HEK293 (cell line): ENCODE measurements at regions not wholly inside any gene's neighbourhood (a gene's known extent, or its start where the extent isn't known, plus 50 kb on each side); places are given as distances from the start of the nearest gene placed in this dataset.

Experiments used
- CTCF ChIA-PET: fragments of 350-600 bp; formaldehyde crosslinking; extraction: SDS; loops from one replicate; lab custom pipeline; 2021; ENCODE audit warnings: antibody characterized with exemption; lab: Yijun Ruan, JAX
- POLR2A ChIA-PET: fragments of 300-600 bp; formaldehyde crosslinking; extraction: SDS; loops from one replicate; lab custom pipeline; 2020; ENCODE audit warnings: antibody characterized with exemption, inconsistent platforms; lab: Yijun Ruan, JAX
- H3K27ac ChIP-seq: fragments of 200-500 bp; sonication (Bioruptor generic); 2 replicates; pipeline ENCODE4 v1.5.1; 2014; ENCODE audit warnings: low read depth, low read length, control low read depth, inconsistent platforms; ENCODE audit errors: extremely low read depth
- H3K36me3 ChIP-seq, 2 experiments: fragments of 200-500 bp in 1 of 2; sonication (Bioruptor generic) in 1 of 2; 1 replicate in 1 of 2; 2 replicates in 1 of 2; pipeline ENCODE4 v1.5.1; 2014 to 2017; ENCODE audit warnings: inconsistent platforms in 2 of 2, low read length in 2 of 2; ENCODE audit not compliant: control insufficient read depth in 2 of 2, insufficient read depth in 1 of 2
- H3K4me1 ChIP-seq: fragments of 200-500 bp; sonication (Bioruptor generic); 2 replicates; pipeline ENCODE4 v1.5.1; 2014; ENCODE audit warnings: mild to moderate bottlenecking, low read length, inconsistent platforms; ENCODE audit not compliant: control insufficient read depth, insufficient read depth
- H3K4me3 ChIP-seq: 2 replicates; pipeline ENCODE4 v1.5.1; 2011; ENCODE audit warnings: low read depth, mild to moderate bottlenecking, control low read depth, low read length, moderate library complexity
- H3K9me3 ChIP-seq: fragments of 200-500 bp; sonication (Bioruptor generic); 2 replicates; pipeline ENCODE4 v1.5.1; 2014; ENCODE audit warnings: low read depth, low read length, inconsistent platforms; ENCODE audit not compliant: control insufficient read depth, insufficient read depth
- GFI1B ChIP-seq: fragments of 450-650 bp; formaldehyde crosslinking; IDR thresholded peaks from 2 replicates; pipeline ENCODE4 v1.5.1; 2016; ENCODE audit warnings: missing biosample characterization, missing genetic modification characterization
- HOXC10 ChIP-seq: sonication (generic); formaldehyde crosslinking; IDR thresholded peaks from 2 replicates; pipeline ENCODE4 v1.8.1; 2023; ENCODE audit warnings: mild to moderate bottlenecking, missing genetic modification reagents
- OSR2 ChIP-seq: fragments of 450-650 bp; formaldehyde crosslinking; IDR thresholded peaks from 2 replicates; pipeline ENCODE4 v1.5.1; 2016; ENCODE audit warnings: missing biosample characterization, missing genetic modification characterization
- SP2 ChIP-seq: fragments of 450-650 bp; formaldehyde crosslinking; IDR thresholded peaks from 2 replicates; pipeline ENCODE4 v1.5.1; 2016; ENCODE audit warnings: missing biosample characterization, missing genetic modification characterization
- TCF7L2 ChIP-seq: IDR thresholded peaks from 2 replicates; pipeline ENCODE4 v1.6.1; 2011; ENCODE audit warnings: low read depth, mild to moderate bottlenecking, inconsistent platforms, low read length, moderate library complexity, borderline replicate concordance
- TRIM28 ChIP-seq: IDR thresholded peaks from 2 replicates; pipeline ENCODE4 v1.6.1; 2011; ENCODE audit warnings: low read length, control low read depth, borderline replicate concordance
- WT1 ChIP-seq: fragments of 450-650 bp; formaldehyde crosslinking; IDR thresholded peaks from 2 replicates; pipeline ENCODE4 v1.5.1; 2016; ENCODE audit warnings: missing biosample characterization, missing genetic modification characterization
- ZBTB17 ChIP-seq: fragments of 450-650 bp; formaldehyde crosslinking; IDR thresholded peaks from 2 replicates; pipeline ENCODE4 v1.5.1; 2016; ENCODE audit warnings: missing biosample characterization, missing genetic modification characterization
- ZFP3 ChIP-seq: fragments of 450-650 bp; formaldehyde crosslinking; IDR thresholded peaks from 2 replicates; pipeline ENCODE4 v1.5.1; 2016; ENCODE audit warnings: low read depth, missing biosample characterization, missing genetic modification characterization
- ZFP41 ChIP-seq: fragments of 450-650 bp; formaldehyde crosslinking; IDR thresholded peaks from 2 replicates; pipeline ENCODE4 v1.5.1; 2016; ENCODE audit warnings: missing biosample characterization, missing genetic modification characterization, borderline replicate concordance
- ZNF132 ChIP-seq: fragments of 450-650 bp; formaldehyde crosslinking; IDR thresholded peaks from 2 replicates; pipeline ENCODE4 v1.5.1; 2017; ENCODE audit warnings: missing biosample characterization, missing genetic modification characterization, borderline replicate concordance
- ZNF157 ChIP-seq: fragments of 450-650 bp; formaldehyde crosslinking; IDR thresholded peaks from 2 replicates; pipeline ENCODE4 v1.5.1; 2016; ENCODE audit warnings: missing biosample characterization, missing genetic modification characterization
- ZNF184 ChIP-seq: fragments of 450-650 bp; IDR thresholded peaks from 2 replicates; pipeline ENCODE4 v1.5.1; 2018; ENCODE audit warnings: missing biosample characterization, mild to moderate bottlenecking, missing genetic modification characterization
- ZNF214 ChIP-seq: fragments of 450-650 bp; formaldehyde crosslinking; IDR thresholded peaks from 2 replicates; pipeline ENCODE4 v1.5.1; 2017; ENCODE audit warnings: missing biosample characterization, mild to moderate bottlenecking, missing genetic modification characterization, borderline replicate concordance
- ZNF221 ChIP-seq: fragments of 450-650 bp; formaldehyde crosslinking; IDR thresholded peaks from 2 replicates; pipeline ENCODE4 v1.5.1; 2017; ENCODE audit warnings: missing biosample characterization, missing genetic modification characterization, borderline replicate concordance
- ZNF23 ChIP-seq: fragments of 450-650 bp; formaldehyde crosslinking; IDR thresholded peaks from 2 replicates; pipeline ENCODE4 v1.5.1; 2016; ENCODE audit warnings: missing biosample characterization, missing genetic modification characterization, borderline replicate concordance
- ZNF350 ChIP-seq: fragments of 450-650 bp; formaldehyde crosslinking; IDR thresholded peaks from 2 replicates; pipeline ENCODE4 v1.5.0; 2017; ENCODE audit warnings: missing biosample characterization, mild to moderate bottlenecking, missing genetic modification characterization
- ZNF37A ChIP-seq: fragments of 450-650 bp; IDR thresholded peaks from 2 replicates; pipeline ENCODE4 v1.5.1; 2018; ENCODE audit warnings: missing biosample characterization, missing genetic modification characterization
- ZNF433 ChIP-seq: fragments of 450-650 bp; formaldehyde crosslinking; IDR thresholded peaks from 2 replicates; pipeline ENCODE4 v1.5.1; 2016; ENCODE audit warnings: missing biosample characterization, missing genetic modification characterization, low read depth
- ZNF623 ChIP-seq: fragments of 450-650 bp; formaldehyde crosslinking; IDR thresholded peaks from 2 replicates; pipeline ENCODE4 v1.5.1; 2016; ENCODE audit warnings: missing biosample characterization, missing genetic modification characterization
- ZNF624 ChIP-seq: fragments of 450-650 bp; formaldehyde crosslinking; IDR thresholded peaks from 2 replicates; pipeline ENCODE4 v1.5.1; 2017; ENCODE audit warnings: missing biosample characterization, missing genetic modification characterization
- ZNF629 ChIP-seq: fragments of 450-650 bp; formaldehyde crosslinking; IDR thresholded peaks from 2 replicates; pipeline ENCODE4 v1.5.1; 2017; ENCODE audit warnings: missing biosample characterization, missing genetic modification characterization
- ZNF677 ChIP-seq: fragments of 450-650 bp; IDR thresholded peaks from 2 replicates; pipeline ENCODE4 v1.5.0; 2018; ENCODE audit warnings: missing biosample characterization, mild to moderate bottlenecking, missing genetic modification characterization, moderate library complexity
- ZNF777 ChIP-seq: fragments of 450-650 bp; formaldehyde crosslinking; IDR thresholded peaks from 2 replicates; pipeline ENCODE4 v1.5.1; 2017; ENCODE audit warnings: missing biosample characterization, missing genetic modification characterization, borderline replicate concordance
- ZXDB ChIP-seq: fragments of 450-650 bp; formaldehyde crosslinking; IDR thresholded peaks from 2 replicates; pipeline ENCODE4 v1.5.1; 2016; ENCODE audit warnings: missing biosample characterization, missing genetic modification characterization
- TF ChIP-seq, protein P1 (sequence below): fragments of 450-650 bp; IDR thresholded peaks from 2 replicates; pipeline ENCODE4 v1.5.1; 2018; ENCODE audit warnings: missing biosample characterization, mild to moderate bottlenecking, missing genetic modification characterization
- TF ChIP-seq, protein P2 (sequence below): fragments of 450-650 bp; formaldehyde crosslinking; IDR thresholded peaks from 2 replicates; pipeline ENCODE4 v1.5.0; 2017; ENCODE audit warnings: missing biosample characterization, missing genetic modification characterization, borderline replicate concordance
- TF ChIP-seq, protein P3 (sequence below): fragments of 450-650 bp; formaldehyde crosslinking; IDR thresholded peaks from 2 replicates; pipeline ENCODE4 v1.5.1; 2016; ENCODE audit warnings: missing biosample characterization, missing genetic modification characterization

DNA sequence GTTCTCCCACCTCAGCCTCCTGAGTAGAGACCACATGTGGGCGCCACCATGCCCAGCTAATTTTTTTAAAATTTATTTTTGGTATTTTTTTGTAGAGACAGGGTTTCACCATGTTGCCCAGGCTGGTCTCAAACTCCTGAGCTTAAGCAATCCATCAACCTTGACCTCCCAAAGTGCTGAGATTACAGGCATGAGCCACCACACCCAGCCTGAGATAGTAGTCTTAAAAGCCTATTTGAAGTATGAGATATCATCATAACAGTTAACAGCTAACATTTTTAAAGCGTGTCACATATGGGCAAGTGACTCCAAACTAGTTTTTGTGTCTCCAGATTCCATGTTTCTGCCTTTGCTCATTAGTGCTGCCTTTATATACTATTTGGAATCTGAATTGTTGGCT, 74.6 kb upstream of the WSCD2 start:
- no peak for TF ChIP-seq ZNF221 (tag by site-specific recombination)
- TF ChIP-seq ZNF629 (tag by site-specific recombination): no peak
- no peaks in the 10 kb centered on the region for H3K4me1 ChIP-seq
- no peaks in the 10 kb centered on the region for H3K36me3 ChIP-seq
- no peak overlapping the region for H3K4me3 ChIP-seq
- H3K27ac ChIP-seq: no peak overlapping the region
- ChIA-PET POLR2A (no interaction called here), CTCF (no interaction called here)
- no peaks in the 10 kb centered on the region for H3K9me3 ChIP-seq

DNA sequence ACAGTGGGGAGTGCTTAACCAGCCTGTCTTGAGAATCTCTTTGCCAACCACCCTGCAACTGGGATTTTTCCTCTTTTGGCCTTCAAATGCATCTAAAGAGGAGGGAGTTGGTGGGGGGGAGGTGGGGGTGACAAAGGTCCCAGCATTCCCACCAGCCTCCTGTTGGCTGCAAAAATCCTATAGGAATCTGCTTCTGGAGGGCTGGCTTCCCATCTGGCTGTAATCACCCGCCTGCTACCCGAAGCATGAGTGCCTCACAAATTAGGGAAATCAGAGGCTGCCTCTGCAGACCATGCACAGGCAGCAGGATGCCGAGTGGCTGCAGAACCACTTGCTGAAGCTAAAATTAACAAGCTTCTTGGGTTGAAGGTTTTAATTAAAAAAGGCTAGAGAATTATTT, 73.9 kb upstream of the WSCD2 start:
- Histone ChIP-seq H3K4me3 (no peak overlapping the region), H3K27ac (no peak overlapping the region), H3K9me3 (no peaks in the 10 kb centered on the region), H3K36me3 (no peaks in the 10 kb centered on the region), H3K4me1 (no peaks in the 10 kb centered on the region)
- TF ChIP-seq ZBTB17 (tag by site-specific recombination) (no peak), ZNF677 (tag by site-specific recombination) (no peak), HOXC10 (no peak), ZFP3 (no peak), ZNF777 (tag by site-specific recombination) (no peak), ZNF624 (tag by site-specific recombination) (no peak), ZNF23 (tag by site-specific recombination) (no peak), OSR2 (no peak), ZNF184 (tag by site-specific recombination) (no peak), WT1 (tag by site-specific recombination) (no peak), TCF7L2 (no peak), ZXDB (tag by site-specific recombination) (no peak), GFI1B (tag by site-specific recombination) (no peak), ZNF132 (tag by site-specific recombination) (no peak), ZNF37A (no peak), TRIM28 (no peak), SP2 (tag by site-specific recombination) (no peak), ZFP41 (tag by site-specific recombination) (no peak)
- TF ChIP-seq, protein P1, sequence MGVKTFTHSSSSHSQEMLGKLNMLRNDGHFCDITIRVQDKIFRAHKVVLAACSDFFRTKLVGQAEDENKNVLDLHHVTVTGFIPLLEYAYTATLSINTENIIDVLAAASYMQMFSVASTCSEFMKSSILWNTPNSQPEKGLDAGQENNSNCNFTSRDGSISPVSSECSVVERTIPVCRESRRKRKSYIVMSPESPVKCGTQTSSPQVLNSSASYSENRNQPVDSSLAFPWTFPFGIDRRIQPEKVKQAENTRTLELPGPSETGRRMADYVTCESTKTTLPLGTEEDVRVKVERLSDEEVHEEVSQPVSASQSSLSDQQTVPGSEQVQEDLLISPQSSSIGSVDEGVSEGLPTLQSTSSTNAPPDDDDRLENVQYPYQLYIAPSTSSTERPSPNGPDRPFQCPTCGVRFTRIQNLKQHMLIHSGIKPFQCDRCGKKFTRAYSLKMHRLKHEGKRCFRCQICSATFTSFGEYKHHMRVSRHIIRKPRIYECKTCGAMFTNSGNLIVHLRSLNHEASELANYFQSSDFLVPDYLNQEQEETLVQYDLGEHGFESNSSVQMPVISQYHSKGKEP (tag by site-specific recombination): no peak
- ChIA-PET CTCF (interaction anchor here (0.8 kb wide), 1 partner anchor 66 kb away, joined by 3 read pairs; no protein-coding TSS in a partner anchor), POLR2A (no interaction called here)

DNA sequence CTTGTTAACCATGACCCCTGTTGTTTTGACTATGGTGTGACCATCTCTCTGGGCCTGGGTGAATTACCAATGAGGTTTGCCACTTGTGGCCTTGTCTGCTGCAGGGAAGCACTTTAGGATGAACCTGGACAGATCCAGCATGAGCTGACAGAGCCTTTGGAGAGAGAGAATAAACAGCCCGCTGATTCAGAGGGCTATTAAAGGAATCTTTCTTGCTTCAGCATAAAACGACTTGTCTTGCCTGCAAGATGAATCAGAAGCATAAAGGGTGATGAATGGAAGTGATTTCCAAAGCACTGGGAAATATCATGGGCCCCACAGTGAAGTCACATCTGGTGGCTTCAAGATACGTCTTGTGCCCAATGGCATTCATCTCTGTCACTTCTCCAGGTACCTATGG, 69.0 kb upstream of the WSCD2 start:
- ChIA-PET POLR2A (no interaction called here), CTCF (interaction anchor here (0.6 to 1.4 kb wide), 2 partner anchors 136 to 160 kb away, joined by 3 read pairs; no protein-coding TSS in a partner anchor)
- TF ChIP-seq ZNF214 (tag by site-specific recombination): no peak
- TF ChIP-seq, protein P2, sequence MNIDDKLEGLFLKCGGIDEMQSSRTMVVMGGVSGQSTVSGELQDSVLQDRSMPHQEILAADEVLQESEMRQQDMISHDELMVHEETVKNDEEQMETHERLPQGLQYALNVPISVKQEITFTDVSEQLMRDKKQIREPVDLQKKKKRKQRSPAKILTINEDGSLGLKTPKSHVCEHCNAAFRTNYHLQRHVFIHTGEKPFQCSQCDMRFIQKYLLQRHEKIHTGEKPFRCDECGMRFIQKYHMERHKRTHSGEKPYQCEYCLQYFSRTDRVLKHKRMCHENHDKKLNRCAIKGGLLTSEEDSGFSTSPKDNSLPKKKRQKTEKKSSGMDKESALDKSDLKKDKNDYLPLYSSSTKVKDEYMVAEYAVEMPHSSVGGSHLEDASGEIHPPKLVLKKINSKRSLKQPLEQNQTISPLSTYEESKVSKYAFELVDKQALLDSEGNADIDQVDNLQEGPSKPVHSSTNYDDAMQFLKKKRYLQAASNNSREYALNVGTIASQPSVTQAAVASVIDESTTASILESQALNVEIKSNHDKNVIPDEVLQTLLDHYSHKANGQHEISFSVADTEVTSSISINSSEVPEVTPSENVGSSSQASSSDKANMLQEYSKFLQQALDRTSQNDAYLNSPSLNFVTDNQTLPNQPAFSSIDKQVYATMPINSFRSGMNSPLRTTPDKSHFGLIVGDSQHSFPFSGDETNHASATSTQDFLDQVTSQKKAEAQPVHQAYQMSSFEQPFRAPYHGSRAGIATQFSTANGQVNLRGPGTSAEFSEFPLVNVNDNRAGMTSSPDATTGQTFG (tag by site-specific recombination): no peak
- TF ChIP-seq, protein P3, sequence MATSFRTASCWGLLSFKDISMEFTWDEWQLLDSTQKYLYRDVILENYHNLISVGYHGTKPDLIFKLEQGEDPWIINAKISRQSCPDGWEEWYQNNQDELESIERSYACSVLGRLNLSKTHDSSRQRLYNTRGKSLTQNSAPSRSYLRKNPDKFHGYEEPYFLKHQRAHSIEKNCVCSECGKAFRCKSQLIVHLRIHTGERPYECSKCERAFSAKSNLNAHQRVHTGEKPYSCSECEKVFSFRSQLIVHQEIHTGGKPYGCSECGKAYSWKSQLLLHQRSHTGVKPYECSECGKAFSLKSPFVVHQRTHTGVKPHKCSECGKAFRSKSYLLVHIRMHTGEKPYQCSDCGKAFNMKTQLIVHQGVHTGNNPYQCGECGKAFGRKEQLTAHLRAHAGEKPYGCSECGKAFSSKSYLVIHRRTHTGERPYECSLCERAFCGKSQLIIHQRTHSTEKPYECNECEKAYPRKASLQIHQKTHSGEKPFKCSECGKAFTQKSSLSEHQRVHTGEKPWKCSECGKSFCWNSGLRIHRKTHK (tag by site-specific recombination): no peak
- TF ChIP-seq ZNF350 (tag by site-specific recombination): no peak
- TF ChIP-seq, protein P1 (tag by site-specific recombination): no peak
- no peak for TF ChIP-seq ZNF623 (tag by site-specific recombination)
- no peak for TF ChIP-seq ZNF433 (tag by site-specific recombination)
- no peak for TF ChIP-seq ZNF157 (tag by site-specific recombination)
- no peaks in the 10 kb centered on the region for H3K36me3 ChIP-seq
- no peak overlapping the region for H3K4me3 ChIP-seq
- H3K9me3 ChIP-seq: no peaks in the 10 kb centered on the region
- H3K4me1 ChIP-seq: no peaks in the 10 kb centered on the region
- H3K27ac ChIP-seq: no peak overlapping the region
